GM19468 (cell line): ENCODE measurements at regions not wholly inside any gene's neighbourhood (a gene's known extent, or its start where the extent isn't known, plus 50 kb on each side); places are given as distances from the start of the nearest gene placed in this dataset.

Experiments
- ATAC-seq: cut with Tn5 transposase; IDR thresholded peaks from one replicate; pipeline ENCODE4 v1.9.1; 2021; ENCODE audit warnings: mild to moderate bottlenecking, moderate library complexity, moderate number of reproducible peaks; ENCODE audit not compliant: unreplicated experiment; ENCODE audit errors: extremely low read depth

- no peak for ATAC-seq
Observed at GRCh38 chr7:41121228-41121627, 581.7 kb downstream of the INHBA start.

GRCh38 chr7:41118486-41118885 lies 584.4 kb downstream of the INHBA start:
- ATAC-seq, result no peak

- no peak for ATAC-seq
Observed at GRCh38 chr7:41117431-41117830, 585.5 kb downstream of the INHBA start.

GRCh38 chr7:41116817-41117216 lies 586.1 kb downstream of the INHBA start:
- no peak for ATAC-seq

- ATAC-seq, result no peak
Observed at GRCh38 chr7:41116337-41116736, 586.6 kb downstream of the INHBA start.

- ATAC-seq, result no peak
Observed at GRCh38 chr7:41114691-41115090, 588.2 kb downstream of the INHBA start.

GRCh38 chr7:41114131-41114530 lies 588.8 kb downstream of the INHBA start:
- no peak for ATAC-seq

- no peak for ATAC-seq
Observed at GRCh38 chr7:41113719-41114118, 589.2 kb downstream of the INHBA start.

- no peak for ATAC-seq
Observed at GRCh38 chr7:41110186-41110585, 592.7 kb downstream of the INHBA start.

GRCh38 chr7:41108821-41109220 lies 594.1 kb downstream of the INHBA start:
- no peak for ATAC-seq

- ATAC-seq, result no peak
Observed at GRCh38 chr7:41107938-41108448, 594.9 kb downstream of the INHBA start.

- ATAC-seq, result no peak
Observed at GRCh38 chr7:41107330-41107937, 595.5 kb downstream of the INHBA start.

GRCh38 chr7:41104631-41105030 lies 598.3 kb downstream of the INHBA start:
- ATAC-seq, result no peak

- ATAC-seq, result no peak
Observed at GRCh38 chr7:41103331-41103730, 599.6 kb downstream of the INHBA start.

GRCh38 chr7:41098846-41099245 lies 604.0 kb downstream of the INHBA start:
- ATAC-seq, result no peak

- no peak for ATAC-seq
Observed at GRCh38 chr7:41098402-41098801, 604.5 kb downstream of the INHBA start.

- ATAC-seq, result no peak
Observed at GRCh38 chr7:41097501-41097900, 605.4 kb downstream of the INHBA start.

- ATAC-seq, result no peak
Observed at GRCh38 chr7:41096917-41097316, 606.0 kb downstream of the INHBA start.

- ATAC-seq, result no peak
Observed at GRCh38 chr7:41093141-41093540, 609.7 kb downstream of the INHBA start.

- no peak for ATAC-seq
Observed at GRCh38 chr7:41085244-41085643, 617.6 kb downstream of the INHBA start.

GRCh38 chr7:41084381-41084780 lies 618.5 kb downstream of the INHBA start:
- ATAC-seq, result no peak

- no peak for ATAC-seq
Observed at GRCh38 chr7:41069635-41070034, 633.3 kb downstream of the INHBA start.
